Body of pancreas (tissue), 4 donors: ENCODE measurements at regions not wholly inside any gene's neighbourhood (a gene's known extent, or its start where the extent isn't known, plus 50 kb on each side); places are given as distances from the start of the nearest gene placed in this dataset.

Experiments
- ATAC-seq: fragments of 150-250 bp; one replicate; pipeline ENCODE4 v1.9.1; 2016
- DNase-seq, 4 donors: peaks; one replicate each; pipeline ENCODE4 v3.0.0-alpha.2; 2019
- H3K27ac ChIP-seq, 4 donors: fragments of 200-600 bp; sonication (generic); 1 replicate in 3 of 4; 2 replicates in 1 of 4; pipeline versions ENCODE4 v1.5.1 to v1.6.1; 2016 to 2019; ENCODE audit warnings: mild to moderate bottlenecking in 1 of 4, mixed read lengths in 1 of 4, moderate library complexity in 1 of 4
- H3K27me3 ChIP-seq, 2 donors: fragments of 200-600 bp; sonication (generic); one replicate each; pipeline ENCODE4 v1.6.0; 2016; ENCODE audit warnings: mild to moderate bottlenecking in 1 of 2
- H3K36me3 ChIP-seq, 2 donors: fragments of 200-600 bp; sonication (generic); replicated peaks in 1 of 2; 2 replicates each; pipeline ENCODE4 v1.5.1; 2016; ENCODE audit warnings: low read depth in 2 of 2; ENCODE audit not compliant: insufficient read depth in 1 of 2
- H3K4me1 ChIP-seq: fragments of 200-600 bp; sonication (generic); one replicate; pipeline ENCODE4 v1.6.0; 2016
- H3K4me3 ChIP-seq, 2 donors: fragments of 200-600 bp; sonication (generic); 1 replicate in 1 of 2; 2 replicates in 1 of 2; pipeline ENCODE4 v1.5.1; 2016 to 2019
- H3K9me3 ChIP-seq, 3 donors: fragments of 200-600 bp; sonication (generic); 1 replicate in 2 of 3; 2 replicates in 1 of 3; pipeline ENCODE4 v1.5.1; 2016
- POLR2A ChIP-seq, 3 donors: fragments of 450-650 bp; IDR thresholded peaks; one replicate each; pipeline ENCODE4 v1.6.1; 2016; ENCODE audit warnings: antibody characterized with exemption in 3 of 3, mild to moderate bottlenecking in 2 of 3
- WGBS, 2 donors: methylation state at CpG; one replicate each; pipeline ENCODE4 v1.1.5; 2017; 5-methylcytosine and 5-hydroxymethylcytosine counted together
- intact Hi-C: fragments of 100-400 bp; cut with DNase I; formaldehyde crosslinking; loops from one replicate; pipeline ENCODE4 v1.15.1; 2023
- TF ChIP-seq, protein P1 (sequence below), 7 experiments: fragments of 450-650 bp in 4 of 7; fragments of 200-600 bp in 3 of 7; sonication (generic) in 3 of 7; IDR thresholded peaks; one replicate each; pipeline ENCODE4 v1.5.1; 2016 to 2019; ENCODE audit warnings: antibody characterized with exemption in 7 of 7

DNA sequence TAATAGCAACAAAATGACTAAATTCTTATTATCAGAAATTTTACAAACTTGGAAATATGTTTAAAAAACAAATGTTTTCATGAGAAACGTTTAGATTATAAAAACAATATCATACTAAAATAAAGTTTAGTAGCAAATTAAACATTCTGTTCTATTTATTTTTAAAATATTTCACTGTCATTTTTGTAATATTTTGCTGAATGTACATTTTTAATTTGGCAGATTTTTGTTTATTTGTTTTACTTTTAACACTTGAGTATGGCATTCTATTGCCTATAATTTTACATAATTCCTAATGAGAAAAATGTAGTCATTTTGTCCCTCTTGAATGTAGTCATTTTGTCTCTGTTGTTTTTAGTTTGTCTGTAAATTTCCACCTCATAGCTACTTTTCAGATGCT lies 1400.2 kb downstream of the GRIK2 start:
- H3K27ac ChIP-seq, result no peak overlapping the region
- ATAC-seq, result no peak
- no peak for TF ChIP-seq POLR2A (IDR thresholded peaks at IDR 0.05)
- TF ChIP-seq, protein P1, sequence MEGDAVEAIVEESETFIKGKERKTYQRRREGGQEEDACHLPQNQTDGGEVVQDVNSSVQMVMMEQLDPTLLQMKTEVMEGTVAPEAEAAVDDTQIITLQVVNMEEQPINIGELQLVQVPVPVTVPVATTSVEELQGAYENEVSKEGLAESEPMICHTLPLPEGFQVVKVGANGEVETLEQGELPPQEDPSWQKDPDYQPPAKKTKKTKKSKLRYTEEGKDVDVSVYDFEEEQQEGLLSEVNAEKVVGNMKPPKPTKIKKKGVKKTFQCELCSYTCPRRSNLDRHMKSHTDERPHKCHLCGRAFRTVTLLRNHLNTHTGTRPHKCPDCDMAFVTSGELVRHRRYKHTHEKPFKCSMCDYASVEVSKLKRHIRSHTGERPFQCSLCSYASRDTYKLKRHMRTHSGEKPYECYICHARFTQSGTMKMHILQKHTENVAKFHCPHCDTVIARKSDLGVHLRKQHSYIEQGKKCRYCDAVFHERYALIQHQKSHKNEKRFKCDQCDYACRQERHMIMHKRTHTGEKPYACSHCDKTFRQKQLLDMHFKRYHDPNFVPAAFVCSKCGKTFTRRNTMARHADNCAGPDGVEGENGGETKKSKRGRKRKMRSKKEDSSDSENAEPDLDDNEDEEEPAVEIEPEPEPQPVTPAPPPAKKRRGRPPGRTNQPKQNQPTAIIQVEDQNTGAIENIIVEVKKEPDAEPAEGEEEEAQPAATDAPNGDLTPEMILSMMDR (IDR thresholded peaks at IDR 0.05), result no peak
- DNase-seq, result no peak
- no peaks in the 10 kb centered on the region for H3K27me3 ChIP-seq
- intact Hi-C loops, result no loop called here
- H3K9me3 ChIP-seq, result no peaks in the 10 kb centered on the region
- no peaks in the 10 kb centered on the region for H3K4me1 ChIP-seq
- WGBS, 2 donors, result 23 to 24% methylated on average over 1 of the region's 1 CpG
- no peak overlapping the region for H3K4me3 ChIP-seq
- H3K36me3 ChIP-seq, result no peaks in the 10 kb centered on the region

DNA sequence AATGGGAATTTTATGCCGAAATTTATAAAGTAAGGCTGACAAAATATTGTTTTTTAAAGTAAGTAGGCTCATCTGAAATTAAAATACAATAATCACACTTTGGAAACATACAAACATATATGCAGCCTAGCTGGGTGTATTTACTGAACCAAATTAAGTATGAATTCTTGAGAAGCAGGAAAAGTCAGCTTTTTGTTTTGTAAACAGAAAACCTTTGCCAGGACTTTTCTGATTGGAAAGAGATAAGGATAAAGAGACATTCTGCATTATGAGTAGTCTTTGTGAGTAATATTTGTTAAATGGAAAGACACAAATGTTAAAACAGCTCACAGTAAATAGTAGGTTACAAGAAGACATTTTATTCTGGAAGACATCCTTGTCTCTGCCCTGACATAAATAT lies 1380.8 kb downstream of the GRIK2 start:
- intact Hi-C loops, result no loop called here
- TF ChIP-seq POLR2A (IDR thresholded peaks at IDR 0.05), result no peak
- TF ChIP-seq, protein P1 (IDR thresholded peaks at IDR 0.05), result no peak
- no peaks in the 10 kb centered on the region for H3K4me1 ChIP-seq
- WGBS, 2 donors, result 41 to 51% methylated on average over 1 of the region's 1 CpG
- H3K36me3 ChIP-seq, result no peaks in the 10 kb centered on the region
- ATAC-seq (no peak), DNase-seq (no peak)
- no peak overlapping the region for H3K27ac ChIP-seq
- no peaks in the 10 kb centered on the region for H3K27me3 ChIP-seq
- no peaks in the 10 kb centered on the region for H3K9me3 ChIP-seq
- no peak overlapping the region for H3K4me3 ChIP-seq

DNA sequence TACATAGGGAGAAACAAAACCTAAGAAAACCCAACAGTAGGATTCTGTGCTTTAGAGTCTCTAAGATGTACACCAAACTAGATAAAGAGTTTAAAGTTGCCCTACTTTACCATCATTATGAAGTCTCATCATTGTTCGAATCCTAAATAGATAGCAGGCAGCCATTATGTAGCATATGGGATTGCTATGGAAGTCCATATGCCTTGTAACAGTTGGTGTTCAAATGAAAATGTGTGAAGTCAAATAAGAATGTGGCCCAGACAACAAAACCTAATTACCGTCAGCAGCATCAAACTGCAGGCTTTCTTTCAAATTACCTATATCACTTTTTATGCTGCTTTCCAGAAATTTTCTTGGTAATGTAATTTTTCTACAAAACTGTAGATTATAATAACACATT lies 1380.1 kb downstream of the GRIK2 start:
- no peak for ATAC-seq
- H3K4me3 ChIP-seq, result no peak overlapping the region
- intact Hi-C loops, result no loop called here
- H3K9me3 ChIP-seq, result no peaks in the 10 kb centered on the region
- no peaks in the 10 kb centered on the region for H3K4me1 ChIP-seq
- no peaks in the 10 kb centered on the region for H3K36me3 ChIP-seq
- TF ChIP-seq, protein P1 (IDR thresholded peaks at IDR 0.05), result no peak
- no peak for TF ChIP-seq POLR2A (IDR thresholded peaks at IDR 0.05)
- H3K27me3 ChIP-seq, result no peaks in the 10 kb centered on the region
- DNase-seq, result no peak
- 72 to 75% methylated on average over 2 of the region's 2 CpGs for WGBS, 2 donors
- no peak overlapping the region for H3K27ac ChIP-seq

DNA sequence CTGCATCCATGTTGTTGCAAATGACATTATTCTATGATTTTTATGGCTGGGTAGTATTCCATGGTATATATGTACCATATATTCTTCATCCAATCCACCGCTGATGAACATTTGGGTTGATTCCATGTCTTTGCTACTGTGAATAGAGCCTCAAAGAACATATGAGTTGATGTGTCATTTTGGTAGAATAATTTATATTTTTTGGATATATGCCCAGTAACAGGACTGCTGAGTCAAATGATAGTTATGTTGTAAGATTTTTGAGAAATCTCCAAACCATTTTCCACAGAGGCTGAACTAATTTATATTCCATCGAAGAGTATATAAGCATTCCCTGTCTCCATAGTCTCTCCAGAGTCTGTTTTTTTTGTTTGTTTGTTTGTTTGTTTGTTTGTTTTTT lies 1373.5 kb downstream of the GRIK2 start:
- intact Hi-C loops, result no loop called here
- no peak for DNase-seq
- Histone ChIP-seq H3K9me3 (no peaks in the 10 kb centered on the region), H3K27me3 (no peaks in the 10 kb centered on the region), H3K4me3 (no peak overlapping the region), H3K4me1 (no peaks in the 10 kb centered on the region), H3K27ac (no peak overlapping the region), H3K36me3 (no peaks in the 10 kb centered on the region)
- TF ChIP-seq POLR2A (IDR thresholded peaks at IDR 0.05), result no peak
- WGBS, 2 donors, result 69 to 75% methylated on average over 2 of the region's 2 CpGs
- ATAC-seq, result no peak

DNA sequence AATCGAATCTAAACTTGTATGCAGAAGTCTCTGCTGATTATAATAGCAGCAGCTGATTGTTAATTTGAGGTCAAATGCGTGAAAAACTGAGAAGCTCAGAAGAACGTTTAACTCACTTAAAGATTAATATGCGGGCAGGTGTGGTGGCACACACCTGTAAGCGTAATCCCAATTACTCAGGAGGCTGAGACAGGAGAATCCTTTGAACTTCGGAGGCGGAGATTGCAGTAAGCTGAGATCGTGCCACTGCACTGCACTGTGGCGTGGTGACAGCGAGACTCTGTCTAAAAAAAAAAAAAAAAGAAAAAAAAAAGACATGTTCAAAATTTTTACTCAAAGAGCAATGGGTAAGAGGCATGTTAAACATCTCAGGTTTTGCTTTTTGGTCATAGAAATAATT lies 1370.8 kb downstream of the GRIK2 start:
- Histone ChIP-seq H3K27me3 (no peaks in the 10 kb centered on the region), H3K4me3 (no peak overlapping the region), H3K27ac (no peak overlapping the region), H3K36me3 (no peaks in the 10 kb centered on the region), H3K9me3 (no peaks in the 10 kb centered on the region), H3K4me1 (no peaks in the 10 kb centered on the region)
- no peak for TF ChIP-seq POLR2A (IDR thresholded peaks at IDR 0.05)
- TF ChIP-seq, protein P1 (IDR thresholded peaks at IDR 0.05), result no peak
- intact Hi-C loops, result no loop called here
- WGBS, 2 donors, result 61% methylated on average over 10 of the region's 10 CpGs
- DNase-seq (no peak), ATAC-seq (no peak)
